ENCODE measurements at regions not wholly inside any gene's neighbourhood (a gene's known extent, or its start where the extent isn't known, plus 50 kb on each side); places are given as distances from the start of the nearest gene placed in this dataset.

DNA sequence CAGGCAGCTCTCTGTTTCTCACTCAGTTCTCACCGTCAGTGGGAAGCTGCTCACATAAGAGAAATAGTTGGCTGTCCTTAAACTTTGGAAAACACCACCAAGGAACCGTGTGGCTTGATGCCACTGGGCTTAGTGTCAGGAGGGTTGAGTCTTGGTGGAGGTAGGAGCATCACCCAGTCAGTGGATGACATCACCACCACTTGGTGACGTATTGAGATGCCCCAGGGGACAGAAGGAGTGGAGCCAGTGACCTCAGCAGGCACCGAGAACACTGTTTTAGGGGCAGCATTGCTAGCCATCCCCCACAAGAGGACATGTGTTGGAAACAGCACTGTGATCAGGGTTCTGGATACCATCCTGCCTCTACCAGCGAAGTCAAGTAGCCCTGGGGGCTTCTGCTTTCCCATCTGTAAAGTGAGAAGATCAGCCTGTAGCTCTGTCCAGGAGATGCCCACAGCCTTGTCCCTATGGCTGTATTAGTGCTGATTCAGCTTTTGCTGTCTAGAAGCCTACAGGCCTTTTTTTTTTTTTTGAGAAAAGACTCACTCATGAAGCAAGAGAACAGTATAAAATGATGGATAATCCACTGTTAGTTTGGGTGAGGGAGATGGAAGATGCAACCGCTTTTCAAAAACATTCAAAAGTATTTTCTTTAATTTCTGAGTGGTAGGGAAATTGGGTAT lies 66.2 kb downstream of the TSN start (continued):
- TF ChIP-seq, protein P1, sequence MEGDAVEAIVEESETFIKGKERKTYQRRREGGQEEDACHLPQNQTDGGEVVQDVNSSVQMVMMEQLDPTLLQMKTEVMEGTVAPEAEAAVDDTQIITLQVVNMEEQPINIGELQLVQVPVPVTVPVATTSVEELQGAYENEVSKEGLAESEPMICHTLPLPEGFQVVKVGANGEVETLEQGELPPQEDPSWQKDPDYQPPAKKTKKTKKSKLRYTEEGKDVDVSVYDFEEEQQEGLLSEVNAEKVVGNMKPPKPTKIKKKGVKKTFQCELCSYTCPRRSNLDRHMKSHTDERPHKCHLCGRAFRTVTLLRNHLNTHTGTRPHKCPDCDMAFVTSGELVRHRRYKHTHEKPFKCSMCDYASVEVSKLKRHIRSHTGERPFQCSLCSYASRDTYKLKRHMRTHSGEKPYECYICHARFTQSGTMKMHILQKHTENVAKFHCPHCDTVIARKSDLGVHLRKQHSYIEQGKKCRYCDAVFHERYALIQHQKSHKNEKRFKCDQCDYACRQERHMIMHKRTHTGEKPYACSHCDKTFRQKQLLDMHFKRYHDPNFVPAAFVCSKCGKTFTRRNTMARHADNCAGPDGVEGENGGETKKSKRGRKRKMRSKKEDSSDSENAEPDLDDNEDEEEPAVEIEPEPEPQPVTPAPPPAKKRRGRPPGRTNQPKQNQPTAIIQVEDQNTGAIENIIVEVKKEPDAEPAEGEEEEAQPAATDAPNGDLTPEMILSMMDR (IDR thresholded peaks at IDR 0.05; ENCODE audit: control extremely low read depth in 1 of 3, insufficient read depth in 1 of 3, low read depth in 1 of 3, low read length in 3 of 3) = no peak
- TF ChIP-seq CEBPB (IDR thresholded peaks at IDR 0.05; ENCODE audit: low read depth, low read length) (no peak), SIN3A (conservative IDR thresholded peaks at IDR 0.05 in 1 of 2, IDR thresholded peaks at IDR 0.05 in 1 of 2; ENCODE audit: low read depth in 1 of 2, low read length in 2 of 2) (no peak)
- TF ChIP-seq, protein P2, sequence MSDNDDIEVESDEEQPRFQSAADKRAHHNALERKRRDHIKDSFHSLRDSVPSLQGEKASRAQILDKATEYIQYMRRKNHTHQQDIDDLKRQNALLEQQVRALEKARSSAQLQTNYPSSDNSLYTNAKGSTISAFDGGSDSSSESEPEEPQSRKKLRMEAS (IDR thresholded peaks at IDR 0.05) = no peak
